AG04449 (cell line): ENCODE measurements at regions not wholly inside any gene's neighbourhood (a gene's known extent, or its start where the extent isn't known, plus 50 kb on each side); places are given as distances from the start of the nearest gene placed in this dataset.

Source experiments
- CTCF ChIA-PET: fragments of 350-600 bp; formaldehyde crosslinking; extraction: SDS; loops from one replicate; lab custom pipeline; 2021; ENCODE audit warnings: antibody characterized with exemption; lab: Yijun Ruan, JAX
- POLR2A ChIA-PET: fragments of 400-600, 350-600 bp; formaldehyde crosslinking; extraction: SDS; loops from one replicate; lab custom pipeline; 2020; ENCODE audit warnings: antibody characterized with exemption, inconsistent platforms; lab: Yijun Ruan, JAX
- DNase-seq: peaks from one replicate; pipeline ENCODE4 v3.0.0-alpha.2; 2010; ENCODE audit warnings: low read depth, low spot score
- H3K4me3 ChIP-seq: 2 replicates; pipeline ENCODE4 v1.5.1; 2011; ENCODE audit warnings: low read depth, mild to moderate bottlenecking, control low read depth, low read length
- TF ChIP-seq, protein P1 (sequence below): IDR thresholded peaks from one replicate; pipeline ENCODE4 v1.5.1; 2011; ENCODE audit warnings: mild to moderate bottlenecking, moderate library complexity, low read length, control low read depth, inconsistent platforms; ENCODE audit not compliant: insufficient read depth; ENCODE audit errors: missing control alignments

DNA sequence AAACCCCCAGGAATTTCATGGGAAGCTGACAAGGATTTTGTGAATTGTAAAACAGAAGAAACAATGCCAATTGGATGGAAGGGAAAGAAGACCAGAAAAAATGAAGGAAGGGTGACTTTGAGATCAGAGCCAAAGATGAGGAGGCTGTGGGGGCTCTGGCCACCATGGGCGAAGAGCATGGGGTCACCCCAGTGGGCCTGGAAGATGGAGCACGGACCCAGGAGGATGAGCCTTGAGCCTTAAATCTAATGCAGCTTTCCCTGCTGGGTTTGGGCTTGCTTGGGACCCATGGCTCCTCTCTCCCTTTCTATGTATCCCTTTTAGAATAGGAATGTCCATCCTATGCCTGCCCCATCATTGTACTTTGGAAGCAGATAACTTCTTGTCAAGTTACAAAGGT lies 322.2 kb downstream of the TMEM121 start:
- ChIA-PET CTCF (no interaction called here), POLR2A (no interaction called here)
- H3K4me3 ChIP-seq, result no peak overlapping the region
- DNase-seq, result no peak
- TF ChIP-seq, protein P1, sequence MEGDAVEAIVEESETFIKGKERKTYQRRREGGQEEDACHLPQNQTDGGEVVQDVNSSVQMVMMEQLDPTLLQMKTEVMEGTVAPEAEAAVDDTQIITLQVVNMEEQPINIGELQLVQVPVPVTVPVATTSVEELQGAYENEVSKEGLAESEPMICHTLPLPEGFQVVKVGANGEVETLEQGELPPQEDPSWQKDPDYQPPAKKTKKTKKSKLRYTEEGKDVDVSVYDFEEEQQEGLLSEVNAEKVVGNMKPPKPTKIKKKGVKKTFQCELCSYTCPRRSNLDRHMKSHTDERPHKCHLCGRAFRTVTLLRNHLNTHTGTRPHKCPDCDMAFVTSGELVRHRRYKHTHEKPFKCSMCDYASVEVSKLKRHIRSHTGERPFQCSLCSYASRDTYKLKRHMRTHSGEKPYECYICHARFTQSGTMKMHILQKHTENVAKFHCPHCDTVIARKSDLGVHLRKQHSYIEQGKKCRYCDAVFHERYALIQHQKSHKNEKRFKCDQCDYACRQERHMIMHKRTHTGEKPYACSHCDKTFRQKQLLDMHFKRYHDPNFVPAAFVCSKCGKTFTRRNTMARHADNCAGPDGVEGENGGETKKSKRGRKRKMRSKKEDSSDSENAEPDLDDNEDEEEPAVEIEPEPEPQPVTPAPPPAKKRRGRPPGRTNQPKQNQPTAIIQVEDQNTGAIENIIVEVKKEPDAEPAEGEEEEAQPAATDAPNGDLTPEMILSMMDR, result no peak

DNA sequence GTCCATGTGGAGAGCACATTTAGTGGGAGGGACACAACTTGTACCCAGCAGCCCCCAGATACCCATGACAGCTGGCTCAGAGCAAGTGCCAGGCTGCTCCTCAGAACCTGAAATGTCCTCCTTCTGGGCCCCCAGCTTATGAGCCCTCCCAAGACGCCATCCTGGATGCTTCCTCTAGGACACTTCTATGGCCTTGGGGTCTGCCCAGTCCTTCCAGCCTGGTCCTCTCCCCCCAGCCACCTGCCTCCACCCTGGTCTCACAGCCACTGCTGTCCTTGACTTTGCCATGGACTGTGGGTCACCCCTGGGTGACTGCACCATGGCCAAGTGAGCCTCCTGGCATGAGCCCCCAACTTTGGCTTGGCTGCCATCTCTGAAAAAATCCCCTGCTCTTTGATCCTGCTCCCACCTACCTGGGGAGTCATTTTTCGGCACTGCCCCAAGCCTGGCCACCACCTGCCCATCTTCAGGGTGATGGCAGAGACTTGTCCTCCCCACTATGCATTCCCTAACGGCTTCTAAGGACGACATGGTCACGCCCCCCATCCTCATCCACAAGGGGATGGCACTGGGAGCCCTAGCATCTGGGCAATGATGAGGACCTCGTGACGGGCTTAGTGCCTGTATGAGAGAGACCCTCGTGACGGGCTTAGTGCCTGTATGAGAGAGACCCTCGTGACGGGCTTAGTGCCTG lies 323.7 kb downstream of the TMEM121 start:
- TF ChIP-seq, protein P1, result no peak
- H3K4me3 ChIP-seq, result no peak overlapping the region
- POLR2A ChIA-PET, result no interaction called here
- CTCF ChIA-PET, result no interaction called here
- no peak for DNase-seq

DNA sequence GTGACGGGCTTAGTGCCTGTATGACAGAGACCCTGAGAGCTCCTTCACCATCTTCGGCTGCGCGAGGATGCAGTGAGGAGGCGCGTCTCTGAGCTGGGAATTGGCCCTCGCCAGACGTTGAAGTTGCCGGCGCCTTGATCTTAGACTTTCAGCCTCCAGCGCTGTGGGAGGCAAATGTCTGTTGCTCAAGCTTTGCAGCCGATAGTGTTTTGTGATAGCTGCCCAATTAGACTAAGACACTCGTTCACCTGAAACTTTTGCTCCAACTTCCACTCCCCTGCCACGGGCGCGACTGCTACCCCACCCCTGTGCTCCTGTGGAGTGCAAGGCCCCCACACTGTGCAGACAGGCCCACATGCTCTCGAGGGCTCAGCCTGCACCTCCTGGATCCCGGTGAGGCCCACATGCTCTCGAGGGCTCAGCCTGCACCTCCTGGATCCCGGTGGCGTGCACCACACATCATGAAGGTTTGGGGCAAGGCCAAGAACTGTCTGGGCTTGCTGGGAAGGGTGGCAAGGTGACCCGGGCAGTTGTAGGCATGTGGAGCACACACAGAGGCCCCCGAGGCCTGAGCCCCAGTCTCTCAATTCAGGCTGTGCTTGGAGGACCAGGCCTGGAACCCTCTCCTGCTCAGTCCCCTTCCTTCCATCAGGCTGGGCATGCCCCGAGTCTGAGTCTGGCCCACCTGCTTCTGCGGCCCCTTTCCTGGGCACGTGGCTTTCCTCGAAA lies 324.6 kb downstream of the TMEM121 start:
- TF ChIP-seq, protein P1, result no peak
- no peak overlapping the region for H3K4me3 ChIP-seq
- ChIA-PET POLR2A (no interaction called here), CTCF (no interaction called here)
- DNase-seq, result no peak

DNA sequence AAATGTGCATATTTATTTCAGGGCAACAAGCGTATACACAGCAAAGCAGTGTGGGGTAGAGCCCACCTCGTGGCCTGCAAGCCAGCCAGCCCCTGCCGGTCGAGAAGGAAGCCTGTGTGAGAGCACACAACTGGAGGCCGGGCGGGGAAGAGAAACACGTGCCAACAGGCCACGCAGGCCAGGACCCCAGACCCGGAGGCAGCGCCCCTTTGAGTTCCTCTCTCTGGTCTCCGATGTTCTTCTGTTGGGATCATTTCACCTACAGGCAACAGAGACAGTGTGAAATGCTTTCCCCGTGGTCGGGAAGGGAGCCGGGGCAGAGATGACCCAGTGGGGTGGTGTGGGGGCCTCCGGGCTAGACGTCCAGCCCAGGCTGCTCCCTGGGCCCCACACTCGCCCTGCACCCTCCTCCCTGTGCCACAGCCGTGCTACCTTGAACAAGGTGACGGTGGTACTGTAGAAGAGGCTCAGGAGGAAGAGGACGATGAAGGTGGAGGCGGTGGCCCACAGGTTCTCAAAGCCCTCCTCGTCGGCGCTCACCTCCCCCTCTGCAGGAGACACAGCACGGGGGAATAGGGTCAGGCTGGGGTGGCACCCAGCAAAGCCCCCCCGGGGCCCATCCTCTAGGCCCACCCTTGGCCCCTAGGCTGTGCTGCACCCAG lies 325.5 kb downstream of the TMEM121 start:
- DNase-seq, result no peak
- TF ChIP-seq, protein P1, result no peak
- CTCF ChIA-PET, result no interaction called here
- POLR2A ChIA-PET, result no interaction called here
- H3K4me3 ChIP-seq, result no peak overlapping the region

DNA sequence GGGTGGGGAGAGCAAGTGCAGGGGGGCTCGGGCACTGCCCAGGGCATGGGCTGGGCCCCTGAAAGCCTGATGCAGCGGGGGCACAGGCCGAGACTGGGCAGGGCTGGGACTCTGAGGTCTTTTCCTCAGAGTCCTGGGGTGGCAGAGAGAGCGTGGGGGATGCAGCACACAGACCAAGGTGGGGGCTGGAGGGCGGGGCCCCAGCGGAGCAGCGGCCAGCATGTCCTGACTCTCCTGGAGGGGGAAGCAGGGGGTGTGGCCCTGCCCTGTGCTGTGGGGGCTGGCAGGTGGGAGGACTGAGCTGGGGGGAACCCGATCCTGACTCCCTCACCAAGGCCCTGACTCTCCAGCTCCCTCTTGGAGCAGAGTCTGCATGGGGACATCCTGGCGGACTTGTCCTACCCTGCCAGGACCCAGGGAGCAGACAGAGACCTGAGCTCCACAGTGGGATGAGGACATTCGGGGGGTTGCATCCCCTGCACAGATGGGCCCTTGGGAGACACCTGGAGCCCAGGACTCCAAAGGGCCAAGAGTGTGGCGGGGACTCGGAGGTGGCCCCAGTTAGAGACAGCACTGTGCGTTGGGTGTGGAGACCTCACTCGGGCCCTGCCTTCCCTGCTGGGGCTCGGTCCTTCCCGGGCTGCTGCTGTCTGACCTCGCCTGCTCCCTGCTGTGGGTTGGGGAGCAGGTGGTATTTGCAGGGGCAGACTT lies 326.1 kb downstream of the TMEM121 start:
- TF ChIP-seq, protein P1, result no peak
- POLR2A ChIA-PET, result no interaction called here
- DNase-seq, result no peak
- H3K4me3 ChIP-seq, result no peak overlapping the region
- CTCF ChIA-PET, result no interaction called here
